Spleen (tissue), 11 donors: ENCODE measurements at regions not wholly inside any gene's neighbourhood (a gene's known extent, or its start where the extent isn't known, plus 50 kb on each side); places are given as distances from the start of the nearest gene placed in this dataset.

Experiments used
- DNase-seq: peaks from one replicate; pipeline ENCODE4 v3.0.0-alpha.2; 2020
- H3K27ac ChIP-seq, 8 donors: fragments of 200-600 bp; sonication (generic) in 7 of 8; 1 replicate in 4 of 8; 2 replicates in 4 of 8; pipeline versions ENCODE4 v1.5.0 to v1.8.0; 2016 to 2021; ENCODE audit warnings: inconsistent platforms in 4 of 8, mild to moderate bottlenecking in 4 of 8, moderate library complexity in 1 of 8
- H3K27me3 ChIP-seq, 7 donors: fragments of 200-600 bp; sonication (generic) in 6 of 7; replicated peaks in 1 of 7; 1 replicate in 4 of 7; 2 replicates in 3 of 7; pipeline versions ENCODE4 v1.5.0 to v1.8.0; 2016 to 2021; ENCODE audit warnings: inconsistent platforms in 3 of 7, mild to moderate bottlenecking in 1 of 7
- H3K36me3 ChIP-seq, 6 donors: fragments of 200-600 bp; sonication (generic) in 5 of 6; 1 replicate in 4 of 6; 2 replicates in 2 of 6; pipeline versions ENCODE4 v1.5.0 to v1.8.0; 2016 to 2021; ENCODE audit warnings: inconsistent platforms in 2 of 6
- H3K4me1 ChIP-seq, 6 donors: fragments of 200-600 bp; sonication (generic) in 5 of 6; 1 replicate in 3 of 6; 2 replicates in 3 of 6; pipeline versions ENCODE4 v1.5.0 to v1.8.0; 2016 to 2021; ENCODE audit warnings: inconsistent platforms in 3 of 6
- H3K4me3 ChIP-seq, 8 donors: fragments of 200-600 bp; sonication (generic) in 7 of 8; 1 replicate in 4 of 8; 2 replicates in 4 of 8; pipeline versions ENCODE4 v1.5.0 to v1.8.0; 2016 to 2021; ENCODE audit warnings: inconsistent platforms in 4 of 8, mild to moderate bottlenecking in 4 of 8, moderate library complexity in 2 of 8
- H3K9me3 ChIP-seq, 8 donors: fragments of 200-600 bp; sonication (generic) in 7 of 8; 1 replicate in 4 of 8; 2 replicates in 4 of 8; pipeline versions ENCODE4 v1.5.0 to v1.8.0; 2016 to 2021; ENCODE audit warnings: inconsistent platforms in 4 of 8
- CTCF ChIP-seq, 11 experiments: fragments of 200-600 bp in 7 of 11; fragments of 450-650 bp in 4 of 11; sonication (generic) in 4 of 11; IDR thresholded peaks in 8 of 11; conservative IDR thresholded peaks in 3 of 11; 1 replicate in 7 of 11; 2 replicates in 4 of 11; pipeline versions ENCODE4 v1.4.0 to v1.8.0; 2016 to 2021; ENCODE audit warnings: antibody characterized with exemption in 11 of 11, inconsistent platforms in 4 of 11, mild to moderate bottlenecking in 1 of 11
- POLR2A ChIP-seq, 3 donors: fragments of 450-650 bp; IDR thresholded peaks; one replicate each; pipeline ENCODE4 v1.5.1; 2017; ENCODE audit warnings: antibody characterized with exemption in 3 of 3, mild to moderate bottlenecking in 1 of 3
- POLR2AphosphoS5 ChIP-seq, 3 donors: sonication (generic); formaldehyde crosslinking; IDR thresholded peaks; one replicate each; pipeline ENCODE4 v1.5.1; 2017; ENCODE audit warnings: antibody characterized with exemption in 3 of 3
- WGBS, 5 donors: extraction: QIAGEN DNeasy Blood & Tissue Kit in 3 of 5; methylation state at CpG; one replicate each; pipeline versions ENCODE4 v1.1.5 to v1.1.7; 2013 to 2018; 5-methylcytosine and 5-hydroxymethylcytosine counted together
- intact Hi-C: fragments of 100-400 bp; cut with DNase I; formaldehyde crosslinking; loops from one replicate; pipeline ENCODE4 v1.15.0; 2023; ENCODE audit warnings: low total_unique reads
- donor health status: healthy with polysubstance abuse.
- donor health status: DM: no; HTN: no; CAD: no; lungs with moderate emphysema.
- donor health status: DM: no; HTN: no; CAD: no.
- donor health status: Bipolar disorder and iron deficiency.
- donor health status: healthy.
- donor health status: DM: no; HTN: no; CAD: no.
- donor health status: DM: yes; HTN: yes; CAD: no.

GRCh38 chr2:121134728-121135127 is 150.3 kb downstream of the TFCP2L1 start:
- Histone ChIP-seq H3K4me3 (no peak overlapping the region), H3K4me1 (no peaks in the 10 kb centered on the region), H3K27me3 (peaks cover 0 to 5% (median 0%) of the 10 kb centered on the region in 7 donors), H3K36me3 (no peaks in the 10 kb centered on the region), H3K27ac (no peak overlapping the region), H3K9me3 (peaks cover 0 to 2% (median 0%) of the 10 kb centered on the region in 8 donors)
- no peak for DNase-seq
- intact Hi-C loops, result no loop called here
- no peak for TF ChIP-seq CTCF (IDR thresholded peaks at IDR 0.05 in 8 of 11, conservative IDR thresholded peaks at IDR 0.05 in 3 of 11)
- no peak for TF ChIP-seq POLR2A (IDR thresholded peaks at IDR 0.05)
- TF ChIP-seq POLR2AphosphoS5 (IDR thresholded peaks at IDR 0.05), result no peak
- 84 to 91% (median 85%) methylated on average over 8 of the region's 8 CpGs for WGBS, 5 donors

GRCh38 chr2:121135168-121135853 is 149.7 kb downstream of the TFCP2L1 start:
- no peaks in the 10 kb centered on the region for H3K36me3 ChIP-seq
- H3K9me3 ChIP-seq, result peaks cover 0 to 8% (median 0%) of the 10 kb centered on the region in 8 donors
- DNase-seq, result no peak
- no peak overlapping the region for H3K27ac ChIP-seq
- H3K4me3 ChIP-seq, result no peak overlapping the region
- H3K4me1 ChIP-seq, result no peaks in the 10 kb centered on the region
- TF ChIP-seq POLR2AphosphoS5 (IDR thresholded peaks at IDR 0.05) (no peak), CTCF (IDR thresholded peaks at IDR 0.05 in 8 of 11, conservative IDR thresholded peaks at IDR 0.05 in 3 of 11) (no peak), POLR2A (IDR thresholded peaks at IDR 0.05) (no peak)
- H3K27me3 ChIP-seq, result peaks cover 0 to 5% (median 0%) of the 10 kb centered on the region in 7 donors
- intact Hi-C loops, result no loop called here
- WGBS, 5 donors, result 42 to 75% (median 48%) methylated on average over 1 to 2 of the region's 2 CpGs

- H3K4me3 ChIP-seq, result no peak overlapping the region
- peaks cover 0 to 5% (median 0%) of the 10 kb centered on the region in 7 donors for H3K27me3 ChIP-seq
- no peaks in the 10 kb centered on the region for H3K36me3 ChIP-seq
- H3K9me3 ChIP-seq, result peaks cover 0 to 8% (median 0%) of the 10 kb centered on the region in 8 donors
- TF ChIP-seq POLR2A (IDR thresholded peaks at IDR 0.05), result no peak
- TF ChIP-seq POLR2AphosphoS5 (IDR thresholded peaks at IDR 0.05), result no peak
- TF ChIP-seq CTCF (IDR thresholded peaks at IDR 0.05 in 8 of 11, conservative IDR thresholded peaks at IDR 0.05 in 3 of 11), result no peak
- DNase-seq, result no peak
- no peak overlapping the region for H3K27ac ChIP-seq
- WGBS, 5 donors, result 57 to 88% (median 77%) methylated on average over 3 of the region's 3 CpGs
- no peaks in the 10 kb centered on the region for H3K4me1 ChIP-seq
- intact Hi-C loops, result no loop called here
Observed at GRCh38 chr2:121136323-121136722, 148.7 kb downstream of the TFCP2L1 start.

GRCh38 chr2:121137571-121137970 is 147.4 kb downstream of the TFCP2L1 start:
- no peaks in the 10 kb centered on the region for H3K27me3 ChIP-seq
- no peaks in the 10 kb centered on the region for H3K4me1 ChIP-seq
- DNase-seq, result no peak
- H3K4me3 ChIP-seq, result no peak overlapping the region
- TF ChIP-seq CTCF (IDR thresholded peaks at IDR 0.05 in 8 of 11, conservative IDR thresholded peaks at IDR 0.05 in 3 of 11), result no peak
- no peak for TF ChIP-seq POLR2A (IDR thresholded peaks at IDR 0.05)
- TF ChIP-seq POLR2AphosphoS5 (IDR thresholded peaks at IDR 0.05), result no peak
- H3K36me3 ChIP-seq, result no peaks in the 10 kb centered on the region
- WGBS, 5 donors, result 40 to 74% (median 64%) methylated on average over 7 of the region's 7 CpGs
- H3K27ac ChIP-seq, result no peak overlapping the region
- H3K9me3 ChIP-seq, result peaks cover 0 to 8% (median 0%) of the 10 kb centered on the region in 8 donors
- intact Hi-C loops, result no loop called here
